SK-N-SH treated with all-trans-retinoic acid at 6 μM for 48 hours (cell line): ENCODE measurements at regions not wholly inside any gene's neighbourhood (a gene's known extent, or its start where the extent isn't known, plus 50 kb on each side); places are given as distances from the start of the nearest gene placed in this dataset.

Experiments used
- ATAC-seq: fragments of 200-7000 bp; cut with Tn5 transposase; 3 replicates; pipeline ENCODE4 v1.9.1; 2020; ENCODE audit warnings: mild to moderate bottlenecking, moderate library complexity
- ARNTL ChIP-seq: fragments of 450-650 bp; formaldehyde crosslinking; IDR thresholded peaks from 2 replicates; pipeline ENCODE4 v1.5.0; 2020; ENCODE audit warnings: low read depth, mild to moderate bottlenecking, moderate library complexity, borderline replicate concordance
- BACH2 ChIP-seq: fragments of 250-450 bp; sonication (Bioruptor Pico); IDR thresholded peaks from 2 replicates; pipeline ENCODE4 v1.9.0; 2021; ENCODE audit warnings: mild to moderate bottlenecking, borderline replicate concordance
- CSDC2 ChIP-seq: fragments of 250-450 bp; sonication (Bioruptor Pico); IDR thresholded peaks from 2 replicates; pipeline ENCODE4 v1.5.0; 2020; ENCODE audit warnings: mild to moderate bottlenecking, moderate library complexity
- ESRRG ChIP-seq: fragments of 250-450 bp; sonication (Bioruptor Pico); IDR thresholded peaks from 2 replicates; pipeline ENCODE4 v1.6.1; 2021; ENCODE audit warnings: mild to moderate bottlenecking
- GLIS3 ChIP-seq: fragments of 250-450 bp; sonication (Bioruptor Pico); IDR thresholded peaks from 2 replicates; pipeline ENCODE4 v1.5.0; 2020; ENCODE audit warnings: mild to moderate bottlenecking, moderate library complexity
- ISL1 ChIP-seq: fragments of 250-450 bp; sonication (Bioruptor Pico); IDR thresholded peaks from 2 replicates; pipeline ENCODE4 v2.1.2; 2022; ENCODE audit warnings: mild to moderate bottlenecking, moderate library complexity
- OSR1 ChIP-seq: fragments of 250-450 bp; sonication (Bioruptor Pico); IDR thresholded peaks from 2 replicates; pipeline ENCODE4 v1.8.0; 2022; ENCODE audit warnings: moderate library complexity, mild to moderate bottlenecking, inconsistent platforms
- PPARA ChIP-seq: fragments of 250-450 bp; sonication (Bioruptor Pico); IDR thresholded peaks from 2 replicates; pipeline ENCODE4 v1.5.0; 2020; ENCODE audit warnings: mild to moderate bottlenecking, borderline replicate concordance
- RARB ChIP-seq: fragments of 250-450 bp; sonication (Bioruptor Pico); IDR thresholded peaks from 2 replicates; pipeline ENCODE4 v1.8.0; 2021; ENCODE audit warnings: mild to moderate bottlenecking, moderate library complexity
- SNAI2 ChIP-seq: fragments of 250-450 bp; sonication (Bioruptor Pico); IDR thresholded peaks from 2 replicates; pipeline ENCODE4 v1.5.0; 2020; ENCODE audit warnings: mild to moderate bottlenecking, moderate library complexity
- TCF4 ChIP-seq: fragments of 250-450 bp; sonication (Bioruptor Pico); IDR thresholded peaks from 2 replicates; pipeline ENCODE4 v1.8.0; 2021; ENCODE audit warnings: mild to moderate bottlenecking, moderate library complexity, borderline replicate concordance
- TOX ChIP-seq: fragments of 250-450 bp; sonication (Bioruptor Pico); IDR thresholded peaks from 2 replicates; pipeline ENCODE4 v1.8.0; 2021; ENCODE audit warnings: mild to moderate bottlenecking, moderate library complexity, borderline replicate concordance
- ZFP3 ChIP-seq: fragments of 250-450 bp; sonication (Bioruptor Pico); IDR thresholded peaks from 2 replicates; pipeline ENCODE4 v1.5.0; 2020; ENCODE audit warnings: mild to moderate bottlenecking, moderate library complexity
- ZFP30 ChIP-seq: fragments of 450-650 bp; formaldehyde crosslinking; IDR thresholded peaks from 2 replicates; pipeline ENCODE4 v1.5.0; 2022; ENCODE audit warnings: mild to moderate bottlenecking, moderate library complexity
- ZNF565 ChIP-seq: fragments of 450-650 bp; formaldehyde crosslinking; conservative IDR thresholded peaks from 2 replicates; pipeline ENCODE4 v1.5.0; 2020; ENCODE audit warnings: low read depth, mild to moderate bottlenecking, moderate library complexity
- ZNF70 ChIP-seq: fragments of 450-650 bp; formaldehyde crosslinking; IDR thresholded peaks from 2 replicates; pipeline ENCODE4 v1.5.0; 2020; ENCODE audit warnings: mild to moderate bottlenecking, moderate library complexity
- ZNF8 ChIP-seq: fragments of 450-650 bp; formaldehyde crosslinking; IDR thresholded peaks from 2 replicates; pipeline ENCODE4 v1.5.0; 2020; ENCODE audit warnings: mild to moderate bottlenecking, moderate library complexity
- TF ChIP-seq, protein P1 (sequence below): fragments of 250-450 bp; sonication (Bioruptor Pico); IDR thresholded peaks from 2 replicates; pipeline ENCODE4 v1.5.1; 2021; ENCODE audit warnings: mild to moderate bottlenecking, moderate library complexity
- TF ChIP-seq, protein P2 (sequence below): fragments of 250-450 bp; sonication (Bioruptor Pico); IDR thresholded peaks from 2 replicates; pipeline ENCODE4 v1.8.0; 2020; ENCODE audit warnings: mild to moderate bottlenecking, moderate library complexity, borderline replicate concordance
- TF ChIP-seq, protein P3 (sequence below): fragments of 250-450 bp; sonication (Bioruptor Pico); IDR thresholded peaks from 2 replicates; pipeline ENCODE4 v1.5.1; 2020; ENCODE audit warnings: low read depth, mild to moderate bottlenecking, moderate library complexity
- TF ChIP-seq, protein P4 (sequence below): fragments of 250-450 bp; sonication (Bioruptor Pico); IDR thresholded peaks from 2 replicates; pipeline ENCODE4 v1.5.0; 2020; ENCODE audit warnings: mild to moderate bottlenecking, moderate library complexity
- TF ChIP-seq, protein P5 (sequence below): fragments of 250-450 bp; sonication (Bioruptor Pico); IDR thresholded peaks from 2 replicates; pipeline ENCODE4 v1.8.0; 2021; ENCODE audit warnings: low read depth, mild to moderate bottlenecking, moderate library complexity, borderline replicate concordance

DNA sequence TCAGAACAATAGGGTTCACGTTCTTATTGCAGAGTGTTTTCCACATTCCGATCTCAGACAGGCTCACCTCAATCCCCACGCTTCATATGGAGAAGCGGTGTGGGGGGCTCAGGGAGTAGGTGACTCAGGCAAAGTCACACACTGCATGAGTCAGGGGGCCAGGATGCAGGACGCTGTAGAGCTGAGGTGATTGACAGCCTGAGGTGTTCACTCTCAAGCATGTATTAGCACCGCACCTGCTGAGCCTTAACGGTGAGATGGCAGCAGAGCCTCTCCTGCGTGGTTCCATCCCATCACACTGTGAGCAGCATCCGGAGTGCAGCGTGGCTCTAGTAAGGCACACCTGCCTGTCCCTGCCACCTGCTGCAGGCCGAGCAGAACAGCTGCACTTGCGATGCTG is 194.0 kb downstream of the IRX2 start:
- ATAC-seq = no peak
- TF ChIP-seq, protein P1, sequence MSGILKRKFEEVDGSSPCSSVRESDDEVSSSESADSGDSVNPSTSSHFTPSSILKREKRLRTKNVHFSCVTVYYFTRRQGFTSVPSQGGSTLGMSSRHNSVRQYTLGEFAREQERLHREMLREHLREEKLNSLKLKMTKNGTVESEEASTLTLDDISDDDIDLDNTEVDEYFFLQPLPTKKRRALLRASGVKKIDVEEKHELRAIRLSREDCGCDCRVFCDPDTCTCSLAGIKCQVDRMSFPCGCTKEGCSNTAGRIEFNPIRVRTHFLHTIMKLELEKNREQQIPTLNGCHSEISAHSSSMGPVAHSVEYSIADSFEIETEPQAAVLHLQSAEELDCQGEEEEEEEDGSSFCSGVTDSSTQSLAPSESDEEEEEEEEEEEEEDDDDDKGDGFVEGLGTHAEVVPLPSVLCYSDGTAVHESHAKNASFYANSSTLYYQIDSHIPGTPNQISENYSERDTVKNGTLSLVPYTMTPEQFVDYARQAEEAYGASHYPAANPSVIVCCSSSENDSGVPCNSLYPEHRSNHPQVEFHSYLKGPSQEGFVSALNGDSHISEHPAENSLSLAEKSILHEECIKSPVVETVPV (CRISPR knock-in tag) = no peak
- TF ChIP-seq, protein P2, sequence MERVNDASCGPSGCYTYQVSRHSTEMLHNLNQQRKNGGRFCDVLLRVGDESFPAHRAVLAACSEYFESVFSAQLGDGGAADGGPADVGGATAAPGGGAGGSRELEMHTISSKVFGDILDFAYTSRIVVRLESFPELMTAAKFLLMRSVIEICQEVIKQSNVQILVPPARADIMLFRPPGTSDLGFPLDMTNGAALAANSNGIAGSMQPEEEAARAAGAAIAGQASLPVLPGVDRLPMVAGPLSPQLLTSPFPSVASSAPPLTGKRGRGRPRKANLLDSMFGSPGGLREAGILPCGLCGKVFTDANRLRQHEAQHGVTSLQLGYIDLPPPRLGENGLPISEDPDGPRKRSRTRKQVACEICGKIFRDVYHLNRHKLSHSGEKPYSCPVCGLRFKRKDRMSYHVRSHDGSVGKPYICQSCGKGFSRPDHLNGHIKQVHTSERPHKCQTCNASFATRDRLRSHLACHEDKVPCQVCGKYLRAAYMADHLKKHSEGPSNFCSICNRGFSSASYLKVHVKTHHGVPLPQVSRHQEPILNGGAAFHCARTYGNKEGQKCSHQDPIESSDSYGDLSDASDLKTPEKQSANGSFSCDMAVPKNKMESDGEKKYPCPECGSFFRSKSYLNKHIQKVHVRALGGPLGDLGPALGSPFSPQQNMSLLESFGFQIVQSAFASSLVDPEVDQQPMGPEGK (CRISPR knock-in tag) = no peak
- no peak for TF ChIP-seq ZNF565 (CRISPR knock-in tag)
- TF ChIP-seq ZNF70 (CRISPR knock-in tag) = no peak
- no peak for TF ChIP-seq BACH2
- no peak for TF ChIP-seq ZNF8
- no peak for TF ChIP-seq TCF4 (CRISPR knock-in tag)
- no peak for TF ChIP-seq SNAI2 (CRISPR knock-in tag)
- TF ChIP-seq PPARA (CRISPR knock-in tag) = no peak
- TF ChIP-seq GLIS3 (CRISPR knock-in tag) = no peak
- no peak for TF ChIP-seq ZFP3

DNA sequence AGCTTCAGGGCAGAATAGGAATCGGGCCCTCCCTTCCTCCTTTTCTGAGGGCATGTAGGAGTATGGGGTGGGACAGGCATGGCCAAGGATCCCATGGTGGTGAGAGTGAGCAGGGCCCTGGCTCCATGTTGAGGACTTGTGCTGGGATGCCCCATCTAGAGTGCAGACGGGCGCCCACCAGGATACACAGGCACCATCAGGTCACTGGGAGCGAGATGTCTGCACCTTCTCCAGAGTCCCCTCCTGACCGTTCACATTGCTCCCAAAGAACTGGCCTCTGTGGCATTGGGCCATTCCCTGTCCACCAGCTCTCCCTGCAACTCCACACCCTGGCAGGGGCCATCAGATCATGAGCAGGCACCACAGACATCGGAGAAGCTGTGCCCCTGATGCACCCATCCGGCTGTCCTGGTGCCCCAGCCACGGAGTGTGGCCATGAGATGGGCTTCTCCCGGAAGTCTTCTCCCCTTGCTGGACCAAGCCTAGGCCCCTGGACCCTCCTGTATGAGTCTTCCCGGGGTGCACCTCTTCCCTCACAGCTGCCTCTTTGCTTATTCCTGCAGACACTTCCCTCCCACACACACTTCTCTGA is 195.0 kb downstream of the IRX2 start:
- no peak for ATAC-seq
- no peak for TF ChIP-seq ARNTL
- TF ChIP-seq ZFP30 (CRISPR knock-in tag) = no peak
- TF ChIP-seq RARB (CRISPR knock-in tag) = no peak
- TF ChIP-seq, protein P3, sequence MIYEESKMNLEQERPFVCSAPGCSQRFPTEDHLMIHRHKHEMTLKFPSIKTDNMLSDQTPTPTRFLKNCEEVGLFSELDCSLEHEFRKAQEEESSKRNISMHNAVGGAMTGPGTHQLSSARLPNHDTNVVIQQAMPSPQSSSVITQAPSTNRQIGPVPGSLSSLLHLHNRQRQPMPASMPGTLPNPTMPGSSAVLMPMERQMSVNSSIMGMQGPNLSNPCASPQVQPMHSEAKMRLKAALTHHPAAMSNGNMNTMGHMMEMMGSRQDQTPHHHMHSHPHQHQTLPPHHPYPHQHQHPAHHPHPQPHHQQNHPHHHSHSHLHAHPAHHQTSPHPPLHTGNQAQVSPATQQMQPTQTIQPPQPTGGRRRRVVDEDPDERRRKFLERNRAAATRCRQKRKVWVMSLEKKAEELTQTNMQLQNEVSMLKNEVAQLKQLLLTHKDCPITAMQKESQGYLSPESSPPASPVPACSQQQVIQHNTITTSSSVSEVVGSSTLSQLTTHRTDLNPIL (CRISPR knock-in tag) = no peak
- TF ChIP-seq ESRRG = no peak
- TF ChIP-seq, protein P4, sequence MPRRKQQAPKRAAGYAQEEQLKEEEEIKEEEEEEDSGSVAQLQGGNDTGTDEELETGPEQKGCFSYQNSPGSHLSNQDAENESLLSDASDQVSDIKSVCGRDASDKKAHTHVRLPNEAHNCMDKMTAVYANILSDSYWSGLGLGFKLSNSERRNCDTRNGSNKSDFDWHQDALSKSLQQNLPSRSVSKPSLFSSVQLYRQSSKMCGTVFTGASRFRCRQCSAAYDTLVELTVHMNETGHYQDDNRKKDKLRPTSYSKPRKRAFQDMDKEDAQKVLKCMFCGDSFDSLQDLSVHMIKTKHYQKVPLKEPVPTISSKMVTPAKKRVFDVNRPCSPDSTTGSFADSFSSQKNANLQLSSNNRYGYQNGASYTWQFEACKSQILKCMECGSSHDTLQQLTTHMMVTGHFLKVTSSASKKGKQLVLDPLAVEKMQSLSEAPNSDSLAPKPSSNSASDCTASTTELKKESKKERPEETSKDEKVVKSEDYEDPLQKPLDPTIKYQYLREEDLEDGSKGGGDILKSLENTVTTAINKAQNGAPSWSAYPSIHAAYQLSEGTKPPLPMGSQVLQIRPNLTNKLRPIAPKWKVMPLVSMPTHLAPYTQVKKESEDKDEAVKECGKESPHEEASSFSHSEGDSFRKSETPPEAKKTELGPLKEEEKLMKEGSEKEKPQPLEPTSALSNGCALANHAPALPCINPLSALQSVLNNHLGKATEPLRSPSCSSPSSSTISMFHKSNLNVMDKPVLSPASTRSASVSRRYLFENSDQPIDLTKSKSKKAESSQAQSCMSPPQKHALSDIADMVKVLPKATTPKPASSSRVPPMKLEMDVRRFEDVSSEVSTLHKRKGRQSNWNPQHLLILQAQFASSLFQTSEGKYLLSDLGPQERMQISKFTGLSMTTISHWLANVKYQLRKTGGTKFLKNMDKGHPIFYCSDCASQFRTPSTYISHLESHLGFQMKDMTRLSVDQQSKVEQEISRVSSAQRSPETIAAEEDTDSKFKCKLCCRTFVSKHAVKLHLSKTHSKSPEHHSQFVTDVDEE (CRISPR knock-in tag) = no peak
- TF ChIP-seq, protein P1 (CRISPR knock-in tag) = no peak
- no peak for TF ChIP-seq ZFP3
- TF ChIP-seq ZNF565 (CRISPR knock-in tag) = no peak
- no peak for TF ChIP-seq OSR1 (CRISPR knock-in tag)
- TF ChIP-seq, protein P5, sequence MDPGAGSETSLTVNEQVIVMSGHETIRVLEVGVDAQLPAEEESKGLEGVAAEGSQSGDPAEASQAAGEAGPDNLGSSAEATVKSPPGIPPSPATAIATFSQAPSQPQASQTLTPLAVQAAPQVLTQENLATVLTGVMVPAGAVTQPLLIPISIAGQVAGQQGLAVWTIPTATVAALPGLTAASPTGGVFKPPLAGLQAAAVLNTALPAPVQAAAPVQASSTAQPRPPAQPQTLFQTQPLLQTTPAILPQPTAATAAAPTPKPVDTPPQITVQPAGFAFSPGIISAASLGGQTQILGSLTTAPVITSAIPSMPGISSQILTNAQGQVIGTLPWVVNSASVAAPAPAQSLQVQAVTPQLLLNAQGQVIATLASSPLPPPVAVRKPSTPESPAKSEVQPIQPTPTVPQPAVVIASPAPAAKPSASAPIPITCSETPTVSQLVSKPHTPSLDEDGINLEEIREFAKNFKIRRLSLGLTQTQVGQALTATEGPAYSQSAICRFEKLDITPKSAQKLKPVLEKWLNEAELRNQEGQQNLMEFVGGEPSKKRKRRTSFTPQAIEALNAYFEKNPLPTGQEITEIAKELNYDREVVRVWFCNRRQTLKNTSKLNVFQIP (CRISPR knock-in tag) = no peak
- TF ChIP-seq CSDC2 (CRISPR knock-in tag) = no peak
- no peak for TF ChIP-seq ZNF70 (CRISPR knock-in tag)
- no peak for TF ChIP-seq TCF4 (CRISPR knock-in tag)
- TF ChIP-seq ISL1 (CRISPR knock-in tag) = no peak
- TF ChIP-seq TOX (CRISPR knock-in tag) = no peak
- TF ChIP-seq, protein P2 (CRISPR knock-in tag) = no peak
- TF ChIP-seq, all 23 proteins: peak for 0
